Neural progenitor cell (in vitro differentiated cells): ENCODE measurements at regions not wholly inside any gene's neighbourhood (a gene's known extent, or its start where the extent isn't known, plus 50 kb on each side); places are given as distances from the start of the nearest gene placed in this dataset.
A peak's percentile ranks its signal among the peaks of the same experiment; 100 is the strongest.

Experiments
- DNase-seq: peaks from one replicate; pipeline ENCODE4 v3.0.0-alpha.2; 2016; ENCODE audit warnings: low spot score
- H2AFZ ChIP-seq: fragments of 200-600 bp; sonication (generic); replicated peaks from 2 replicates; pipeline ENCODE4 v1.6.1; 2016; ENCODE audit warnings: antibody characterized with exemption
- H3F3A ChIP-seq: fragments of 200-600 bp; sonication (generic); 2 replicates; pipeline ENCODE4 v1.6.1; 2016; ENCODE audit warnings: antibody characterized with exemption, low read depth
- H3K27ac ChIP-seq: fragments of 200-600 bp; sonication (generic); 2 replicates; pipeline ENCODE4 v1.5.1; 2016; ENCODE audit warnings: mild to moderate bottlenecking
- H3K27me3 ChIP-seq: fragments of 200-600 bp; sonication (generic); 2 replicates; pipeline ENCODE4 v1.6.1; 2016; ENCODE audit warnings: mild to moderate bottlenecking, moderate library complexity
- H3K36me3 ChIP-seq: fragments of 200-600 bp; sonication (generic); 2 replicates; pipeline ENCODE4 v1.5.1; 2016
- H3K4me1 ChIP-seq: fragments of 200-600 bp; sonication (generic); 2 replicates; pipeline ENCODE4 v1.6.1; 2016; ENCODE audit warnings: mixed run types
- H3K4me2 ChIP-seq: fragments of 200-600 bp; sonication (generic); 2 replicates; pipeline ENCODE4 v1.6.1; 2016
- H3K4me3 ChIP-seq: fragments of 200-600 bp; sonication (generic); 2 replicates; pipeline ENCODE4 v1.5.1; 2016
- H3K79me2 ChIP-seq: fragments of 200-600 bp; sonication (generic); 2 replicates; pipeline ENCODE4 v1.6.1; 2016; ENCODE audit warnings: low read depth
- H3K9ac ChIP-seq: fragments of 200-600 bp; sonication (generic); 2 replicates; pipeline ENCODE4 v1.6.1; 2016
- H3K9me3 ChIP-seq: fragments of 200-600 bp; sonication (generic); 2 replicates; pipeline ENCODE4 v1.5.1; 2016; ENCODE audit warnings: low read depth
- H4K20me1 ChIP-seq: fragments of 200-600 bp; sonication (generic); 2 replicates; pipeline ENCODE4 v1.6.1; 2016; ENCODE audit warnings: low read depth
- H3K27ac Mint-ChIP-seq: 3 replicates; pipeline ENCODE4 v1.8.0; 2021; ENCODE audit warnings: mixed read lengths
- H3K27me3 Mint-ChIP-seq: 2 replicates; pipeline ENCODE4 v1.8.0; 2022; ENCODE audit warnings: low read depth, mild to moderate bottlenecking, inconsistent platforms, moderate library complexity, mixed read lengths; ENCODE audit not compliant: insufficient read depth
- H3K36me3 Mint-ChIP-seq: 3 replicates; pipeline ENCODE4 v1.8.0; 2021; ENCODE audit warnings: mixed read lengths
- H3K4me1 Mint-ChIP-seq: 3 replicates; pipeline ENCODE4 v1.8.0; 2021; ENCODE audit warnings: mixed read lengths
- H3K4me3 Mint-ChIP-seq: 3 replicates; pipeline ENCODE4 v1.8.0; 2021; ENCODE audit warnings: mild to moderate bottlenecking, moderate library complexity, mixed read lengths
- H3K9me3 Mint-ChIP-seq: 3 replicates; pipeline ENCODE4 v1.8.0; 2020; ENCODE audit warnings: mixed read lengths
- EZH2 ChIP-seq: fragments of 200-600 bp; sonication (generic); IDR thresholded peaks from 2 replicates; pipeline ENCODE4 v1.6.1; 2017; ENCODE audit warnings: antibody characterized with exemption, mild to moderate bottlenecking, moderate library complexity
- EZH2phosphoT487 ChIP-seq: fragments of 200-600 bp; sonication (generic); IDR thresholded peaks from 2 replicates; pipeline ENCODE4 v1.6.1; 2017; ENCODE audit warnings: antibody characterized with exemption
- TF ChIP-seq, protein P1 (sequence below): fragments of 200-600 bp; sonication (generic); IDR thresholded peaks from 2 replicates; pipeline ENCODE4 v1.5.1; 2017; ENCODE audit warnings: antibody characterized with exemption, mild to moderate bottlenecking

DNA sequence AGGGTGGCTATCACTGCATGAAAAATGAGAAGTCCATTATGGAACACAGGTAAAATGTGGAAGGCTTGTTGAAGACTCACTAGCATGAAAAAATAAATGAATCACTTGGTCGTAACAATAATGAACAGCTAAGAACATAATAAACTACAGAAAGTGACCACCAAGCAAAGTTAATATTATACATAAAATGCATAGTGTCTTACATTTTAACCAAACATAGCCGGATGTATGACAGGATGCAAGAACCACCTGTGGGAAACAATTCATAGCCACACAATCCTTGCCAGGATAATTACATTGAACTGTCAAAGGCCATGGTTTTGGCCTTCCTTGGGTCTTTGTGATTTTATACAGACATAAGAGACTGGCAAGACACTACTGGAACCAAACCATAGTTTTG, 81.9 kb upstream of the ATXN3L start:
- peaks cover 8% of the 10 kb centered on the region for H3K9me3 Mint-ChIP-seq

DNA sequence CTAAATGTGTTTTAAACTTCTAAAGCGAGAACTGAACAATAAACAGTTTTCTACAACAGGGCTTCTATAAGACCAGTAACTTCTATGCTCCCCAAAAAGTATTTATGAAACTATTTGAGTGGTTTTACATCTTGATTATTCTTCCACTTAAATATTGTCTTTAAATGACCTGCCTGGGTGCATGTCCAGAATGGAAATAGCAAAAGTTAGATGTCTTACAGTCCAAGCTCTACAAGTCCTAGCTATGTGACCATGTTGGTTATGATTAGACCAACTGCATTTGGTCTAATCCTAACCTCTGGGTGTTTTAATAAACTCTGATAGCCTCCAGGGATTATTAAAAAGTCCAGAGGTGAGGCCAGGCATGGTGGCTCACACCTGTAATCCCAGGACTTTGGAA, 79.0 kb upstream of the ATXN3L start:
- Mint-ChIP-seq H3K27me3 (no peaks in the 10 kb centered on the region), H3K4me3 (no peak overlapping the region), H3K4me1 (peaks cover 14% of the 10 kb centered on the region), H3K27ac (peak overlapping the region; percentile 88), H3K36me3 (no peaks in the 10 kb centered on the region), H3K9me3 (peaks cover 8% of the 10 kb centered on the region)
- Histone ChIP-seq H3K36me3 (no peaks in the 10 kb centered on the region), H3K4me3 (no peak overlapping the region), H3K27ac (no peak overlapping the region), H3K4me1 (no peaks in the 10 kb centered on the region), H3K27me3 (no peaks in the 10 kb centered on the region), H3K9me3 (no peaks in the 10 kb centered on the region), H3F3A (no peaks in the 10 kb centered on the region), H3K9ac (no peak overlapping the region), H2AFZ (no peak overlapping the region), H3K79me2 (no peaks in the 10 kb centered on the region), H4K20me1 (no peaks in the 10 kb centered on the region), H3K4me2 (no peak overlapping the region)
- no peak for DNase-seq
- TF ChIP-seq EZH2 (no peak), EZH2phosphoT487 (no peak)
- TF ChIP-seq, protein P1, sequence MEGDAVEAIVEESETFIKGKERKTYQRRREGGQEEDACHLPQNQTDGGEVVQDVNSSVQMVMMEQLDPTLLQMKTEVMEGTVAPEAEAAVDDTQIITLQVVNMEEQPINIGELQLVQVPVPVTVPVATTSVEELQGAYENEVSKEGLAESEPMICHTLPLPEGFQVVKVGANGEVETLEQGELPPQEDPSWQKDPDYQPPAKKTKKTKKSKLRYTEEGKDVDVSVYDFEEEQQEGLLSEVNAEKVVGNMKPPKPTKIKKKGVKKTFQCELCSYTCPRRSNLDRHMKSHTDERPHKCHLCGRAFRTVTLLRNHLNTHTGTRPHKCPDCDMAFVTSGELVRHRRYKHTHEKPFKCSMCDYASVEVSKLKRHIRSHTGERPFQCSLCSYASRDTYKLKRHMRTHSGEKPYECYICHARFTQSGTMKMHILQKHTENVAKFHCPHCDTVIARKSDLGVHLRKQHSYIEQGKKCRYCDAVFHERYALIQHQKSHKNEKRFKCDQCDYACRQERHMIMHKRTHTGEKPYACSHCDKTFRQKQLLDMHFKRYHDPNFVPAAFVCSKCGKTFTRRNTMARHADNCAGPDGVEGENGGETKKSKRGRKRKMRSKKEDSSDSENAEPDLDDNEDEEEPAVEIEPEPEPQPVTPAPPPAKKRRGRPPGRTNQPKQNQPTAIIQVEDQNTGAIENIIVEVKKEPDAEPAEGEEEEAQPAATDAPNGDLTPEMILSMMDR: no peak

More for the DNA sequence above, 81.9 kb upstream of the ATXN3L start:
- no peak overlapping the region for H2AFZ ChIP-seq
- no peaks in the 10 kb centered on the region for H4K20me1 ChIP-seq
- TF ChIP-seq EZH2phosphoT487: no peak
- no peak for TF ChIP-seq EZH2
- TF ChIP-seq, protein P1: no peak
- Mint-ChIP-seq H3K4me3 (no peak overlapping the region), H3K4me1 (peaks cover 14% of the 10 kb centered on the region), H3K27ac (no peak overlapping the region), H3K27me3 (no peaks in the 10 kb centered on the region), H3K36me3 (no peaks in the 10 kb centered on the region)
- no peaks in the 10 kb centered on the region for H3K27me3 ChIP-seq
- peaks cover 4% of the 10 kb centered on the region for H3K4me1 ChIP-seq
- H3K9me3 ChIP-seq: no peaks in the 10 kb centered on the region
- H3K4me2 ChIP-seq: no peak overlapping the region
- no peak overlapping the region for H3K27ac ChIP-seq
- H3K36me3 ChIP-seq: no peaks in the 10 kb centered on the region
- no peak overlapping the region for H3K4me3 ChIP-seq
- H3K9ac ChIP-seq: no peak overlapping the region
- no peak for DNase-seq
- H3F3A ChIP-seq: no peaks in the 10 kb centered on the region
- no peaks in the 10 kb centered on the region for H3K79me2 ChIP-seq

DNA sequence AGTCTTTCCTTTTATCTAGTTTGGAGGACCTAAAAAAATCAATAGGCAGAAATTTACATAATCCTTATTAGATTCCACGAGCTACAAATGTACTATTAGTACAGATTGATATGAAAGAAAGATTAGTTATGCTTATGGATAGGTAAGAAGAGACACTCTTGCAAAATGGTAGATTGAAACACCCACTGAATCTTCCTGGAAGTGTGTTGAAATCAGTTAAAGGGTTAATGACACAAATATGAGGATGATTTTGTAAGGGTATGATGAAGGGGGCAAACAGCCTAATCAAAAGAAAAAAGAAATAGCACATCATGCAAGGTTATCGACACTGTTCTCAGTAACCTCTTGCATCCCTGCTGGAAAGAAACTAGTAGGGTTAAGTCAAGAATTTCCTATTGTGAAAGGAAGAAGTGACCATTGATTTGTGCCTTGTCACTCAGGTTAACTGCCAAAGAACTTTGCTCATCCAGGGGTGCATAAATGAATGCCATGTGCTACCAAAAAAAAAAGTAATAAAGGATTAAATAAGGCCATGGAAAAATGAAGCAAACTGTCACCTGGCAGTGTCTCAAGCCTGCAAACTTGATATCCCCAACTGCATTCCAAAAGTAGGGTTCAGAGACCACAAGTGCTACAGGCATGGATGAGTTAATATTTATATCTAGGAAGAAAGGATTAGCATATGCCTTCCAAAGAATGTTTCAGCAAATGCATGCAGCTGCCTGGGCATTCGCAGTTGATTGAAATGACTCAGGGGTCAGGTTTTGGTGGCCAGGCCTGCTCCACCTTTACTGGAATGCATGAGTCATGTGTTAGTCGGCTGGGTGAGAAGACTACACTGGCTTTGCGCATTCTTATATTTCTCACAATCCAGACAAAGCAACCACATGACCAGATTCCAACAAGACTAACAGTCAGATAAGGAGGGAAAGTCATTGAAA, 78.3 kb upstream of the ATXN3L start:
- no peak overlapping the region for H3K4me3 ChIP-seq
- Mint-ChIP-seq H3K36me3 (no peaks in the 10 kb centered on the region), H3K27me3 (no peaks in the 10 kb centered on the region), H3K4me3 (no peak overlapping the region), H3K4me1 (peaks cover 14% of the 10 kb centered on the region), H3K27ac (peak overlapping the region; percentile 88), H3K9me3 (peaks cover 13% of the 10 kb centered on the region)
- no peaks in the 10 kb centered on the region for H4K20me1 ChIP-seq
- no peak for TF ChIP-seq EZH2
- no peak for TF ChIP-seq EZH2phosphoT487
- TF ChIP-seq, protein P1: no peak
- no peaks in the 10 kb centered on the region for H3K79me2 ChIP-seq
- H3K9me3 ChIP-seq: no peaks in the 10 kb centered on the region
- no peak overlapping the region for H2AFZ ChIP-seq
- H3K4me2 ChIP-seq: no peak overlapping the region
- H3K36me3 ChIP-seq: no peaks in the 10 kb centered on the region
- no peaks in the 10 kb centered on the region for H3F3A ChIP-seq
- no peaks in the 10 kb centered on the region for H3K4me1 ChIP-seq
- no peak overlapping the region for H3K9ac ChIP-seq
- no peaks in the 10 kb centered on the region for H3K27me3 ChIP-seq
- H3K27ac ChIP-seq: no peak overlapping the region
- DNase-seq: no peak
